Ishikawa (cell line): ENCODE measurements at regions not wholly inside any gene's neighbourhood (a gene's known extent, or its start where the extent isn't known, plus 50 kb on each side); places are given as distances from the start of the nearest gene placed in this dataset.

Experiments
- CEBPB ChIP-seq: IDR thresholded peaks from 2 replicates; pipeline ENCODE4 v1.6.1; 2012
- CREB1 ChIP-seq: IDR thresholded peaks from 2 replicates; pipeline ENCODE4 v1.6.1; 2012; ENCODE audit warnings: low read depth
- EGR1 ChIP-seq: IDR thresholded peaks from 2 replicates; pipeline ENCODE4 v1.6.1; 2012
- EP300 ChIP-seq: IDR thresholded peaks from 2 replicates; pipeline ENCODE4 v1.6.1; 2012; ENCODE audit warnings: borderline replicate concordance
- FOXM1 ChIP-seq: IDR thresholded peaks from 2 replicates; pipeline ENCODE4 v1.6.1; 2012; ENCODE audit warnings: low read depth, borderline replicate concordance
- MAX ChIP-seq: IDR thresholded peaks from 2 replicates; pipeline ENCODE4 v1.6.1; 2012
- NFIC ChIP-seq: IDR thresholded peaks from 2 replicates; pipeline ENCODE4 v1.6.1; 2012
- RAD21 ChIP-seq: IDR thresholded peaks from 2 replicates; pipeline ENCODE4 v1.6.1; 2012; ENCODE audit warnings: low read depth
- REST ChIP-seq: IDR thresholded peaks from 2 replicates; pipeline ENCODE4 v1.6.1; 2012; ENCODE audit warnings: low read depth, mild to moderate bottlenecking
- TAF1 ChIP-seq: IDR thresholded peaks from 2 replicates; pipeline ENCODE4 v1.6.1; 2012; ENCODE audit warnings: low read depth, mild to moderate bottlenecking
- TCF12 ChIP-seq: IDR thresholded peaks from 2 replicates; pipeline ENCODE4 v1.6.1; 2012; ENCODE audit warnings: low read depth
- TEAD4 ChIP-seq: IDR thresholded peaks from 2 replicates; pipeline ENCODE4 v1.6.1; 2012
- USF1 ChIP-seq: IDR thresholded peaks from 2 replicates; pipeline ENCODE4 v1.6.1; 2012
- YY1 ChIP-seq: IDR thresholded peaks from 2 replicates; pipeline ENCODE4 v1.6.1; 2012; ENCODE audit warnings: low read depth
- ZBTB7A ChIP-seq: IDR thresholded peaks from 2 replicates; pipeline ENCODE4 v1.6.1; 2012; ENCODE audit warnings: low read depth

GRCh38 chr5:103436112-103436511 is 126.5 kb downstream of the NUDT12 start:
- TF ChIP-seq RAD21 (no peak), NFIC (peak; percentile 58), TAF1 (no peak)

- no peak for TF ChIP-seq TEAD4
- no peak for TF ChIP-seq ZBTB7A
- TF ChIP-seq EP300, result no peak
- no peak for TF ChIP-seq EGR1
- no peak for TF ChIP-seq NFIC
- TF ChIP-seq USF1, result no peak
- no peak for TF ChIP-seq TCF12
- TF ChIP-seq RAD21, result no peak
- TF ChIP-seq REST, result no peak
- no peak for TF ChIP-seq CEBPB
- no peak for TF ChIP-seq MAX
- TF ChIP-seq CREB1, result no peak
- TF ChIP-seq TAF1, result no peak
- TF ChIP-seq YY1, result no peak
- TF ChIP-seq FOXM1, result no peak
Measured at GRCh38 chr5:103435136-103435889, 127.3 kb downstream of the NUDT12 start.

DNA sequence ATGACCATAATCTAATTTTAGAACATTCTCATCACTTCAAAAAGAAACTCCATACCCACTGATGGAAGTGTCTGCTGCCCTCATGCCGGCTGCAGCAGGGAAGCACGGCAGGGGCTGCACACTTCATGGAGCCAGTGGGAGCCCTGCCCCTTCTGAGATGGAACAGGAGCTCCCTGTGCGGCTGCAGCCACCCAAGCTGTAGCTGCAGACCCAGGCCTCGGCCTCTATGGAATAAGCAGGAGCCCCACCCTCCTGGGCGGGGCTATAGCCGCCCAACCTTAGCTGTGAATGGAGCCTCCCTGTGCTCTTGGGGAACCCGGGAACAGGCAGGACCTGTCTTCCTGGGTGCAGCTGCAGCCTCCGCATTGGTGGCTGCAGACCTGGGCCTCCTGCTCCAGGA is 128.5 kb downstream of the NUDT12 start:
- TF ChIP-seq REST, result no peak
- TF ChIP-seq TEAD4, result no peak
- no peak for TF ChIP-seq EP300

DNA sequence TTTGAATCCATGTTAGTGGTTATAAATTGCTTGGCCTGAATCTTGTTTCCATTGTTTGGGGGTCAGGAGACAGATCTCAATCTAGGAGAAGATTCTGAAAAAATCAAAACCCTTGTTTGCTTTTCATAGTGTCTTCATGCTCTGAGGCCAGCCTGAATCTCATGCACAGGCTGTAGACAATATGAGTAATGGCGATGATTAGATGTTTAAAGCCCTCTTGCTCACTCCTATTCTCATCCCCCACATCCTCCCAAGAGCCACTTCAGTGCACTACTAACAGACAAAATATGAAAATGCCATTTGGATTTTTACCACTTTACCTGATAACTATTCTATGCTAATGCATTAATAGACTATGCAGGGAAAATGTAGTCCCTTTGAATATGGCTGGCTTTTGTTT is 129.4 kb downstream of the NUDT12 start:
- TF ChIP-seq YY1 (no peak), USF1 (no peak), CREB1 (no peak), RAD21 (no peak), MAX (no peak), NFIC (no peak), TCF12 (no peak), CEBPB (no peak), ZBTB7A (no peak), EP300 (no peak), REST (no peak), TEAD4 (no peak), EGR1 (no peak), TAF1 (no peak)

DNA sequence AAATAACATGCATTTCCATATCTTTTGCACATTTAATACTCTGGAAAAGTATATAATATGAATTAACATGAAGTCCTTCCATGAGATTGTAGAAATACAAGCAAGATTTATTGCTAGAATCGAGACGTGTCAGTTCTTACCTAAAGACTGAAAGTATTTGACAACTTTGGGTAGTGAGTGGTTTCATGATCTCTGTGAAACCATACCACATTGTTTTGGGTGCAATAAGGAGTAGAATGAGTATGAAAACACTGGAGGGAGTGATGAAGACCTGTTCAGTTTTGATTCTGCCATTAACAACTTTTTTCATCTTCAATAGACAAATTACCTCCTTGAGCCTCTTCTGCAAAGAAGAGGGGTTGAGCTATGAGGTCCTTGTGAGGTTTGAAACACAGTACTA is 133.7 kb downstream of the NUDT12 start:
- TF ChIP-seq ZBTB7A (no peak), MAX (no peak), NFIC (no peak), FOXM1 (no peak), TEAD4 (no peak), REST (no peak), CREB1 (no peak), YY1 (no peak), TAF1 (no peak), EP300 (no peak), TCF12 (no peak), EGR1 (no peak), RAD21 (no peak), USF1 (no peak)
